OCI-LY3 (cell line): ENCODE measurements at regions not wholly inside any gene's neighbourhood (a gene's known extent, or its start where the extent isn't known, plus 50 kb on each side); places are given as distances from the start of the nearest gene placed in this dataset.

Experiments
- H2AFZ ChIP-seq: fragments of 200-600, 300-600 bp; shearing (Covaris generic); 2 replicates; pipeline ENCODE4 v1.6.0; 2014; ENCODE audit warnings: antibody characterized with exemption, low read depth, low read length
- H3K27ac ChIP-seq: fragments of 200-600, 300-600 bp; sonication (generic); 2 replicates; pipeline ENCODE4 v1.5.1; 2014; ENCODE audit warnings: mild to moderate bottlenecking, low read length, moderate library complexity, mixed read lengths
- H3K27me3 ChIP-seq: fragments of 200-600, 300-600 bp; sonication (generic); 2 replicates; pipeline ENCODE4 v1.6.1; 2014; ENCODE audit warnings: low read depth, low read length, mixed read lengths
- H3K36me3 ChIP-seq: fragments of 200-600, 300-600 bp; sonication (generic); replicated peaks from 2 replicates; pipeline ENCODE3; 2014; ENCODE audit warnings: low read depth, low read length, mixed read lengths
- H3K4me1 ChIP-seq: fragments of 300-600, 200-600 bp; sonication (generic); 2 replicates; pipeline ENCODE4 v1.6.1; 2014; ENCODE audit warnings: low read length, mixed read lengths
- H3K4me2 ChIP-seq: fragments of 200-600, 300-600 bp; sonication (generic); 2 replicates; pipeline ENCODE4 v1.6.1; 2014; ENCODE audit warnings: low read length, mixed read lengths
- H3K4me3 ChIP-seq: fragments of 300-600, 200-600 bp; sonication (generic); 2 replicates; pipeline ENCODE4 v1.5.1; 2014; ENCODE audit warnings: antibody characterized with exemption, mild to moderate bottlenecking, low read length, moderate library complexity
- H3K79me2 ChIP-seq: fragments of 300-600, 200-600 bp; shearing (Covaris generic); 2 replicates; pipeline ENCODE4 v1.6.1; 2014; ENCODE audit warnings: mild to moderate bottlenecking, low read length, mixed read lengths
- H3K9ac ChIP-seq: fragments of 300-600, 200-600 bp; shearing (Covaris generic); 2 replicates; pipeline ENCODE4 v1.6.0; 2014; ENCODE audit warnings: mild to moderate bottlenecking, low read length, moderate library complexity
- H3K9me3 ChIP-seq: fragments of 200-600, 300-600 bp; shearing (Covaris generic); 2 replicates; pipeline ENCODE4 v1.6.1; 2014; ENCODE audit warnings: low read length, mixed read lengths; ENCODE audit not compliant: insufficient read depth
- H4K20me1 ChIP-seq: fragments of 200-600, 300-600 bp; sonication (generic); 2 replicates; pipeline ENCODE4 v1.6.1; 2016; ENCODE audit warnings: low read length, mixed read lengths; ENCODE audit not compliant: insufficient read depth
- CTCF ChIP-seq: fragments of 200-600, 300-600 bp; sonication (generic); IDR thresholded peaks from 2 replicates; pipeline ENCODE4 v1.5.1; 2014; ENCODE audit warnings: antibody characterized with exemption, low read length, low read depth
- EZH2phosphoT487 ChIP-seq: fragments of 200-600 bp; shearing (Covaris generic); IDR thresholded peaks from 2 replicates; pipeline ENCODE4 v1.6.1; 2018; ENCODE audit warnings: antibody characterized with exemption, mixed run types, low read depth

GRCh38 chr1:54459140-54459539 is 52.9 kb upstream of the SSBP3 start:
- no peak overlapping the region for H3K4me2 ChIP-seq
- TF ChIP-seq CTCF (no peak), EZH2phosphoT487 (no peak)
- no peak overlapping the region for H2AFZ ChIP-seq
- H4K20me1 ChIP-seq = no peaks in the 10 kb centered on the region
- no peaks in the 10 kb centered on the region for H3K79me2 ChIP-seq
- no peak overlapping the region for H3K27ac ChIP-seq
- no peaks in the 10 kb centered on the region for H3K36me3 ChIP-seq
- no peaks in the 10 kb centered on the region for H3K4me1 ChIP-seq
- H3K9ac ChIP-seq = no peak overlapping the region
- no peaks in the 10 kb centered on the region for H3K27me3 ChIP-seq
- H3K4me3 ChIP-seq = no peak overlapping the region
- no peaks in the 10 kb centered on the region for H3K9me3 ChIP-seq

- no peak overlapping the region for H3K27ac ChIP-seq
- H3K4me3 ChIP-seq = no peak overlapping the region
Measured at GRCh38 chr1:54456921-54457529, 50.8 kb upstream of the SSBP3 start.

GRCh38 chr1:54456361-54456760 is 50.2 kb upstream of the SSBP3 start:
- Histone ChIP-seq H3K9me3 (no peaks in the 10 kb centered on the region), H3K4me3 (no peak overlapping the region), H3K4me1 (no peaks in the 10 kb centered on the region), H3K9ac (no peak overlapping the region), H4K20me1 (no peaks in the 10 kb centered on the region), H3K4me2 (no peak overlapping the region), H2AFZ (no peak overlapping the region), H3K27ac (no peak overlapping the region), H3K79me2 (no peaks in the 10 kb centered on the region), H3K36me3 (no peaks in the 10 kb centered on the region), H3K27me3 (no peaks in the 10 kb centered on the region)
- no peak for TF ChIP-seq CTCF
- TF ChIP-seq EZH2phosphoT487 = no peak

More at GRCh38 chr1:54456921-54457529, 50.8 kb upstream of the SSBP3 start:
- Histone ChIP-seq H3K4me2 (no peak overlapping the region), H3K36me3 (no peaks in the 10 kb centered on the region), H3K79me2 (no peaks in the 10 kb centered on the region), H3K9ac (no peak overlapping the region), H3K27me3 (no peaks in the 10 kb centered on the region), H3K9me3 (no peaks in the 10 kb centered on the region), H2AFZ (no peak overlapping the region), H4K20me1 (no peaks in the 10 kb centered on the region), H3K4me1 (no peaks in the 10 kb centered on the region)
- TF ChIP-seq CTCF (no peak), EZH2phosphoT487 (no peak)
